GM18508 (cell line): ENCODE measurements at regions not wholly inside any gene's neighbourhood (a gene's known extent, or its start where the extent isn't known, plus 50 kb on each side); places are given as distances from the start of the nearest gene placed in this dataset.

Experiments used
- ATAC-seq: cut with Tn5 transposase; IDR thresholded peaks from one replicate; pipeline ENCODE4 v1.9.1; 2021; ENCODE audit warnings: moderate number of reproducible peaks; ENCODE audit not compliant: insufficient read depth, unreplicated experiment

- ATAC-seq: no peak
Observed at GRCh38 chr13:53342623-53343360, 314.2 kb downstream of the OLFM4 start.

GRCh38 chr13:53343361-53343744 lies 314.7 kb downstream of the OLFM4 start:
- no peak for ATAC-seq

- no peak for ATAC-seq
Observed at GRCh38 chr13:53351021-53351420, 322.4 kb downstream of the OLFM4 start.

- no peak for ATAC-seq
Observed at GRCh38 chr13:53357582-53357981, 329.0 kb downstream of the OLFM4 start.

GRCh38 chr13:53368948-53369347 lies 340.3 kb downstream of the OLFM4 start:
- ATAC-seq: no peak

GRCh38 chr13:53379485-53379884 lies 350.9 kb downstream of the OLFM4 start:
- ATAC-seq: no peak

GRCh38 chr13:53382008-53382407 lies 353.4 kb downstream of the OLFM4 start:
- no peak for ATAC-seq

- no peak for ATAC-seq
Observed at GRCh38 chr13:53398051-53398450, 369.4 kb downstream of the OLFM4 start.

- no peak for ATAC-seq
Observed at GRCh38 chr13:53405616-53406015, 377.0 kb downstream of the OLFM4 start.

GRCh38 chr13:53408306-53408705 lies 379.7 kb downstream of the OLFM4 start:
- no peak for ATAC-seq

GRCh38 chr13:53408847-53409568 lies 380.4 kb downstream of the OLFM4 start:
- ATAC-seq: no peak

GRCh38 chr13:53411463-53411862 lies 382.9 kb downstream of the OLFM4 start:
- ATAC-seq: no peak

- ATAC-seq: no peak
Observed at GRCh38 chr13:53415135-53415534, 386.5 kb downstream of the OLFM4 start.

- no peak for ATAC-seq
Observed at GRCh38 chr13:53417601-53418000, 389.0 kb downstream of the OLFM4 start.

GRCh38 chr13:53422415-53422814 lies 393.8 kb downstream of the OLFM4 start:
- ATAC-seq: no peak

- ATAC-seq: no peak
Observed at GRCh38 chr13:53436396-53436795, 407.8 kb downstream of the OLFM4 start.

GRCh38 chr13:53439439-53440225 lies 411.0 kb downstream of the OLFM4 start:
- ATAC-seq: no peak

- no peak for ATAC-seq
Observed at GRCh38 chr13:53442979-53443378, 414.4 kb downstream of the OLFM4 start.

- no peak for ATAC-seq
Observed at GRCh38 chr13:53445686-53446085, 417.1 kb downstream of the OLFM4 start.

GRCh38 chr13:53447456-53447855 lies 418.8 kb downstream of the OLFM4 start:
- no peak for ATAC-seq

- no peak for ATAC-seq
Observed at GRCh38 chr13:53447863-53448262, 419.2 kb downstream of the OLFM4 start.
